ENCODE measurements at regions not wholly inside any gene's neighbourhood (a gene's known extent, or its start where the extent isn't known, plus 50 kb on each side); places are given as distances from the start of the nearest gene placed in this dataset.

GRCh38 chr10:9792181-9792580, 1225.5 kb upstream of the CELF2 start:
- Histone ChIP-seq H4K20me1 (ENCODE audit: control insufficient read depth, insufficient read depth) (no peaks in the 10 kb centered on the region), H3K9ac (ENCODE audit: control insufficient read depth, insufficient read depth, low read length) (no peak overlapping the region), H3K4me3 (no peak overlapping the region), H3K4me2 (ENCODE audit: control insufficient read depth, insufficient read depth) (no peak overlapping the region), H3K36me3 (ENCODE audit: control insufficient read depth in 2 of 2, insufficient read depth in 2 of 2, low read length in 1 of 2) (no peaks in the 10 kb centered on the region), H3K79me2 (ENCODE audit: control insufficient read depth, insufficient read depth, low read length) (no peaks in the 10 kb centered on the region), H3K27me3 (replicated peaks in 1 of 2; ENCODE audit: control insufficient read depth in 2 of 2, insufficient read depth in 2 of 2, low read length in 1 of 2) (no peaks in the 10 kb centered on the region), H3K9me3 (replicated peaks; ENCODE audit: control insufficient read depth, insufficient read depth, low read length) (no peaks in the 10 kb centered on the region), H2AFZ (ENCODE audit: control insufficient read depth, low read depth, low read length) (no peak overlapping the region), H3K27ac (ENCODE audit: control insufficient read depth, insufficient read depth) (no peak overlapping the region), H3K4me1 (ENCODE audit: control insufficient read depth, insufficient read depth, low read length) (no peaks in the 10 kb centered on the region)
- ChIA-PET POLR2A (no interaction called here), CTCF (no interaction called here), RAD21 (ENCODE audit: unreplicated experiment) (no interaction called here), SMC1A (ENCODE audit: uncharacterized antibody, unreplicated experiment) (no interaction called here)
- no TSS peak for BruUV-seq (replicated peaks)
- no peak for ATAC-seq
- DNase-seq (ENCODE audit: low read depth, low spot score): no peak
- WGBS (ENCODE audit: insufficient coverage, insufficient replicate concordance, low lambda C conversion rate, missing lambda C conversion rate): 0% methylated on average over 3 of the region's 3 CpGs
- no peak for FAIRE-seq
- TF ChIP-seq MYB (IDR thresholded peaks at IDR 0.05; ENCODE audit: borderline replicate concordance, low read depth, low read length) (no peak), CBX5 (IDR thresholded peaks at IDR 0.05; ENCODE audit: low read depth) (no peak), RAD51 (IDR thresholded peaks at IDR 0.05) (no peak), ATF7 (IDR thresholded peaks at IDR 0.05; ENCODE audit: low read depth) (no peak), CEBPB (IDR thresholded peaks at IDR 0.05; ENCODE audit: borderline replicate concordance in 1 of 2, low read depth in 2 of 2, low read length in 2 of 2) (no peak), IRF3 (IDR thresholded peaks at IDR 0.05) (no peak), PAX5 (IDR thresholded peaks at IDR 0.05; ENCODE audit: borderline replicate concordance, low read depth, low read length) (no peak), RAD21 (IDR thresholded peaks at IDR 0.05; ENCODE audit: insufficient read depth, low read depth, low read length) (no peak), IKZF2 (IDR thresholded peaks at IDR 0.05) (no peak)
- TF ChIP-seq, protein P1, sequence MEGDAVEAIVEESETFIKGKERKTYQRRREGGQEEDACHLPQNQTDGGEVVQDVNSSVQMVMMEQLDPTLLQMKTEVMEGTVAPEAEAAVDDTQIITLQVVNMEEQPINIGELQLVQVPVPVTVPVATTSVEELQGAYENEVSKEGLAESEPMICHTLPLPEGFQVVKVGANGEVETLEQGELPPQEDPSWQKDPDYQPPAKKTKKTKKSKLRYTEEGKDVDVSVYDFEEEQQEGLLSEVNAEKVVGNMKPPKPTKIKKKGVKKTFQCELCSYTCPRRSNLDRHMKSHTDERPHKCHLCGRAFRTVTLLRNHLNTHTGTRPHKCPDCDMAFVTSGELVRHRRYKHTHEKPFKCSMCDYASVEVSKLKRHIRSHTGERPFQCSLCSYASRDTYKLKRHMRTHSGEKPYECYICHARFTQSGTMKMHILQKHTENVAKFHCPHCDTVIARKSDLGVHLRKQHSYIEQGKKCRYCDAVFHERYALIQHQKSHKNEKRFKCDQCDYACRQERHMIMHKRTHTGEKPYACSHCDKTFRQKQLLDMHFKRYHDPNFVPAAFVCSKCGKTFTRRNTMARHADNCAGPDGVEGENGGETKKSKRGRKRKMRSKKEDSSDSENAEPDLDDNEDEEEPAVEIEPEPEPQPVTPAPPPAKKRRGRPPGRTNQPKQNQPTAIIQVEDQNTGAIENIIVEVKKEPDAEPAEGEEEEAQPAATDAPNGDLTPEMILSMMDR (IDR thresholded peaks at IDR 0.05 in 2 of 3, conservative IDR thresholded peaks at IDR 0.05 in 1 of 3; ENCODE audit: control insufficient read depth in 2 of 3, extremely low read depth in 1 of 3, insufficient read depth in 1 of 3, low read depth in 3 of 3, low read length in 3 of 3): no peak
- intact Hi-C loops (cut with micrococcal nuclease; ENCODE audit: unreplicated experiment): no loop called here
- in situ Hi-C loops (cut with MboI): no loop called here
